DOHH2 (cell line): ENCODE measurements at regions not wholly inside any gene's neighbourhood (a gene's known extent, or its start where the extent isn't known, plus 50 kb on each side); places are given as distances from the start of the nearest gene placed in this dataset.

Experiments
- H3F3A ChIP-seq: fragments of 200-600 bp; sonication (generic), shearing (Covaris generic); 2 replicates; pipeline ENCODE4 v1.6.0; 2016; ENCODE audit warnings: antibody characterized with exemption, mild to moderate bottlenecking; ENCODE audit not compliant: control insufficient read depth, insufficient read depth
- H3K27ac ChIP-seq: fragments of 200-600 bp; sonication (generic); 2 replicates; pipeline ENCODE4 v1.5.1; 2014; ENCODE audit warnings: low read depth, mild to moderate bottlenecking, low read length, moderate library complexity
- H3K27me3 ChIP-seq: fragments of 200-600 bp; sonication (generic); 2 replicates; pipeline ENCODE4 v1.6.1; 2014; ENCODE audit warnings: mild to moderate bottlenecking, low read length, mixed read lengths; ENCODE audit not compliant: control insufficient read depth
- H3K36me3 ChIP-seq: fragments of 200-600 bp; sonication (generic); 2 replicates; pipeline ENCODE4 v1.6.1; 2014; ENCODE audit warnings: mild to moderate bottlenecking, low read length, moderate library complexity, mixed read lengths; ENCODE audit not compliant: control insufficient read depth
- H3K4me1 ChIP-seq: fragments of 200-600 bp; sonication (generic); 2 replicates; pipeline ENCODE4 v1.6.1; 2014; ENCODE audit warnings: mild to moderate bottlenecking, low read length, mixed read lengths; ENCODE audit not compliant: control insufficient read depth
- H3K4me2 ChIP-seq: fragments of 200-600 bp; sonication (generic); 2 replicates; pipeline ENCODE4 v1.6.0; 2014; ENCODE audit warnings: mild to moderate bottlenecking, low read length, moderate library complexity
- H3K4me3 ChIP-seq: fragments of 200-600 bp; sonication (generic); 2 replicates; pipeline ENCODE4 v1.5.1; 2014; ENCODE audit warnings: mild to moderate bottlenecking, low read length, mixed read lengths
- H3K79me2 ChIP-seq: fragments of 200-600 bp; sonication (generic); 2 replicates; pipeline ENCODE4 v1.6.1; 2014; ENCODE audit warnings: mild to moderate bottlenecking, low read length, mixed read lengths; ENCODE audit not compliant: control insufficient read depth
- H3K9me2 ChIP-seq: fragments of 200-600 bp; sonication (generic); replicated peaks from 2 replicates; pipeline ENCODE4 v1.6.1; 2014; ENCODE audit warnings: mild to moderate bottlenecking, low read length, mixed read lengths; ENCODE audit not compliant: control insufficient read depth
- H3K9me3 ChIP-seq: fragments of 200-600 bp; sonication (generic); 2 replicates; pipeline ENCODE4 v1.6.1; 2014; ENCODE audit warnings: antibody characterized with exemption, low read length, mixed read lengths; ENCODE audit not compliant: control insufficient read depth, insufficient read depth
- H4K20me1 ChIP-seq: fragments of 200-600 bp; sonication (generic); 2 replicates; pipeline ENCODE4 v1.6.0; 2014; ENCODE audit warnings: low read depth, mild to moderate bottlenecking, antibody characterized with exemption, low read length, moderate library complexity; ENCODE audit not compliant: control insufficient read depth, insufficient read depth
- CTCF ChIP-seq: fragments of 200-600 bp; sonication (generic); IDR thresholded peaks from one replicate; pipeline ENCODE4 v1.5.1; 2014; ENCODE audit warnings: antibody characterized with exemption, mild to moderate bottlenecking, low read depth, low read length; ENCODE audit not compliant: poor library complexity, severe bottlenecking
- EZH2phosphoT487 ChIP-seq: fragments of 200-600 bp; sonication (generic); IDR thresholded peaks from 2 replicates; pipeline ENCODE4 v1.6.1; 2017; ENCODE audit warnings: borderline replicate concordance, mild to moderate bottlenecking, antibody characterized with exemption, low read length, moderate library complexity, mixed read lengths

DNA sequence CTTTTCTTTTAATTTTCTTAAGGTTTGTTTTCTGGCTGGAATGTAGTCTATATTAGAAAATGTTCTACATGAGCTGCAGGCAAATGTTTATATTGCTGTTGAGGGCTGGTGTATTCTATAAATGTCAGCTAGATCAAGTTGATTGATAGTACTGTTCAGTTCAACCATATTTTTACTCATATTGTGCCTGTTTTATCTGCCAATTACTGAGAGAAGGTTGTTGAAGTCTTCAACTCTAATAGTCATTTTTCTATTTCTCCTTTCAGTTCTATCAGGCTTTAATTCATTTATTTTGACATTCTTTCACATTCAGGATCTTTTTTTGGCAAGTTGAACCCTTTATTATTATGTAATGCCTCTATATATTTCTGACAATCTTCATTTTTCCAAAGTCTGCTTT lies 93.2 kb upstream of the HS3ST3A1 start:
- no peaks in the 10 kb centered on the region for H3K36me3 ChIP-seq
- no peaks in the 10 kb centered on the region for H3K4me1 ChIP-seq
- no peak overlapping the region for H3K4me3 ChIP-seq
- no peaks in the 10 kb centered on the region; the same call in 1 of the 2 replicates for H3K9me3 ChIP-seq
- H3K79me2 ChIP-seq = no peaks in the 10 kb centered on the region
- no peaks in the 10 kb centered on the region for H3F3A ChIP-seq
- H3K9me2 ChIP-seq = no peaks in the 10 kb centered on the region
- H4K20me1 ChIP-seq = no peaks in the 10 kb centered on the region
- no peaks in the 10 kb centered on the region for H3K27me3 ChIP-seq
- no peak overlapping the region for H3K4me2 ChIP-seq
- no peak for TF ChIP-seq CTCF
- TF ChIP-seq EZH2phosphoT487 = no peak
- H3K27ac ChIP-seq = no peak overlapping the region

DNA sequence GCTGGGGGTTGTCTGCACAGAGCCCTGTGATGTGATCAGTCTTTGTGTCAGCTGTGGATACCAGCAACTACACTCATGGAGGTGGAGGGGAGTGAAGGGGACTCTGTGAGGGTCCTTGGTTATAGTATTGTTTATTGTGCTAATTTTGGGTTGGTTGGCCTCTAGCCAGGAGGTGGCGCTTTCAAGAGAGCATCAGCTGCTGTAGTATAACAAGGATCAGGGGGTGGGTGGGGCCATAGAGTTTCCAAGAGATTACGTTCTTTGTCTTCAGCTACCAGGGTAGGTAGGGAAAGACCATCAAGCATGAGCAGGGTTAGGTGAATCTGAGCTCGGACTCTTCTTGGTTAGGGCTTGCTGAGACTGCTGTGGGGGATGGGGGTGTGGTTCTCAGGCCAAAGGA lies 97.1 kb upstream of the HS3ST3A1 start:
- no peaks in the 10 kb centered on the region for H3K79me2 ChIP-seq
- H3K27me3 ChIP-seq = no peaks in the 10 kb centered on the region
- H3K4me3 ChIP-seq = no peak overlapping the region
- no peak overlapping the region for H3K27ac ChIP-seq
- TF ChIP-seq CTCF (peak; percentile 31), EZH2phosphoT487 (no peak)
- no peaks in the 10 kb centered on the region for H4K20me1 ChIP-seq
- no peaks in the 10 kb centered on the region for H3K9me2 ChIP-seq
- H3K9me3 ChIP-seq = no peaks in the 10 kb centered on the region
- no peaks in the 10 kb centered on the region for H3F3A ChIP-seq
- H3K36me3 ChIP-seq = no peaks in the 10 kb centered on the region
- H3K4me2 ChIP-seq = no peak overlapping the region
- no peaks in the 10 kb centered on the region for H3K4me1 ChIP-seq

DNA sequence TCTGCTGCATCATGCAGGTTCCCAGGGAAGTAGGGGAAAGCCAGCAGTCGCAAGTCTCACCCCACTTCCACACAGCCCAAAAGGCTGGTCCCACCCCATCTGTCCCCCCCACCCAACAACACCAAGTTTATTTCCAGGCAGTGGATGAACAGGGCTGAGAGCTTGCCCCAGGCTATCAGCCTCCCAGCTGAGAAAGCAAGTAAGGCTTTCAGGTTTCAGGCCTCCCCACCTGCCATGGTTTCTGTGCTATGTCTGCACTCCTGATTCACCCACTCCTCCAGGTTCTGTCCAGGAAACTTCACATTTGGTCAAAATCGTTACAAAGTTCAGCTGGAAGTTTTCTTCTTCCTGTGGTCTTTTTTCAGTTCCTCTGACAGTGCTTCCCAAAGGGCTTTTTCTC lies 97.5 kb upstream of the HS3ST3A1 start:
- no peaks in the 10 kb centered on the region for H3K79me2 ChIP-seq
- no peak overlapping the region for H3K4me2 ChIP-seq
- no peak overlapping the region for H3K27ac ChIP-seq
- H3K36me3 ChIP-seq = no peaks in the 10 kb centered on the region
- H3K27me3 ChIP-seq = no peaks in the 10 kb centered on the region
- H3F3A ChIP-seq = no peaks in the 10 kb centered on the region
- no peaks in the 10 kb centered on the region for H3K9me3 ChIP-seq
- H3K4me1 ChIP-seq = no peaks in the 10 kb centered on the region
- H3K4me3 ChIP-seq = no peak overlapping the region
- H4K20me1 ChIP-seq = no peaks in the 10 kb centered on the region
- no peak for TF ChIP-seq CTCF
- no peak for TF ChIP-seq EZH2phosphoT487
- H3K9me2 ChIP-seq = no peaks in the 10 kb centered on the region

DNA sequence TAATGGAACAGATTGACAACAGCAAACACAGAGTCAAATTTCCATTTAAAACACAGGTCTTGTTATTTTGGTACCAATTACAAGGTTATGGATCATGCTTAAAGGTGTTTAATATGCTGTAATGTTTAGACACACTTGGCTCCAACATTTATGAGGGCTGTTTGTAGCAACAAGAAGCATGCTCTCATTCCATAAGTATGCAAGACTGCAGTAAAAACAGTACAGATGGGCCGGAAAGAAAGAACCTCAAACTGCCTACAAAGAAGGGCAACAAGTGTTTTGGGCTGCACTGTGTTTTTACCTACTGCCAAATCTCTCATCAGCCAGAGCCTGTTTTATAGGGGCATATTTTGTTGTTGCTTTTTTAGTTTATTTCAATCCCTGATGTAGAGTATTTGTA lies 100.5 kb upstream of the HS3ST3A1 start:
- Histone ChIP-seq H3K27ac (no peak overlapping the region), H3K4me3 (no peak overlapping the region), H3K79me2 (no peaks in the 10 kb centered on the region), H3K9me3 (no peaks in the 10 kb centered on the region), H4K20me1 (no peaks in the 10 kb centered on the region), H3K4me2 (no peak overlapping the region), H3K9me2 (no peaks in the 10 kb centered on the region), H3F3A (no peaks in the 10 kb centered on the region), H3K36me3 (no peaks in the 10 kb centered on the region), H3K4me1 (no peaks in the 10 kb centered on the region), H3K27me3 (no peaks in the 10 kb centered on the region)
- TF ChIP-seq CTCF = no peak
- no peak for TF ChIP-seq EZH2phosphoT487
